ENCODE measurements at regions not wholly inside any gene's neighbourhood (a gene's known extent, or its start where the extent isn't known, plus 50 kb on each side); places are given as distances from the start of the nearest gene placed in this dataset.

DNA sequence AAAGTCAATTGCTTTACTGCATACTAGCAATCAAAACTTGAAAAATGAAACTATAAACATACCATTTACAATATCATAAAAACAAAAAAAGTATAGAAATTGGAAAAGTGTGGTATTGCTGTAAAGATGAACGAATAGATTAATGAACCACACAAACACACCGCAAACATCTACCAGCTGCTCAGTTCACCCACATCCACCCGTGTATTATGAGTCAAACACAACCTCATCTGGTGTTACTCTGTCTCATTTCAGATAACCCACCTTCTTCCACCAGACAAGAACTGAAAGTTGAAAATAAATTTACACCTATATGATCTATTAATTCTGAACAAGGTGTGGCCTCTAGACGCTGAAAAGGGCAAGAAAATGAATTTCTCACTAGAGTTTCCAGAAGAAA lies 53.3 kb downstream of the BLID start:
- H3K27me3 Mint-ChIP-seq (ENCODE audit: low read depth), result no peaks in the 10 kb centered on the region
- H3K27ac Mint-ChIP-seq (ENCODE audit: unreplicated experiment), result no peak overlapping the region
- H3K4me1 Mint-ChIP-seq (ENCODE audit: low read depth), result peaks cover 8% of the 10 kb centered on the region
- H3K4me3 Mint-ChIP-seq (ENCODE audit: unreplicated experiment), result no peak overlapping the region
- TF ChIP-seq, protein P1, sequence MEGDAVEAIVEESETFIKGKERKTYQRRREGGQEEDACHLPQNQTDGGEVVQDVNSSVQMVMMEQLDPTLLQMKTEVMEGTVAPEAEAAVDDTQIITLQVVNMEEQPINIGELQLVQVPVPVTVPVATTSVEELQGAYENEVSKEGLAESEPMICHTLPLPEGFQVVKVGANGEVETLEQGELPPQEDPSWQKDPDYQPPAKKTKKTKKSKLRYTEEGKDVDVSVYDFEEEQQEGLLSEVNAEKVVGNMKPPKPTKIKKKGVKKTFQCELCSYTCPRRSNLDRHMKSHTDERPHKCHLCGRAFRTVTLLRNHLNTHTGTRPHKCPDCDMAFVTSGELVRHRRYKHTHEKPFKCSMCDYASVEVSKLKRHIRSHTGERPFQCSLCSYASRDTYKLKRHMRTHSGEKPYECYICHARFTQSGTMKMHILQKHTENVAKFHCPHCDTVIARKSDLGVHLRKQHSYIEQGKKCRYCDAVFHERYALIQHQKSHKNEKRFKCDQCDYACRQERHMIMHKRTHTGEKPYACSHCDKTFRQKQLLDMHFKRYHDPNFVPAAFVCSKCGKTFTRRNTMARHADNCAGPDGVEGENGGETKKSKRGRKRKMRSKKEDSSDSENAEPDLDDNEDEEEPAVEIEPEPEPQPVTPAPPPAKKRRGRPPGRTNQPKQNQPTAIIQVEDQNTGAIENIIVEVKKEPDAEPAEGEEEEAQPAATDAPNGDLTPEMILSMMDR (IDR thresholded peaks at IDR 0.05), result no peak
- H3K36me3 Mint-ChIP-seq (ENCODE audit: low read depth), result peaks cover 25% of the 10 kb centered on the region
- DNase-seq (ENCODE audit: low spot score), result no peak
- H3K9me3 Mint-ChIP-seq (ENCODE audit: low read depth), result peaks cover 22% of the 10 kb centered on the region

GRCh38 chr11:122059565-122059964 lies 56.5 kb downstream of the BLID start:
- H3K4me1 Mint-ChIP-seq (ENCODE audit: low read depth), result no peaks in the 10 kb centered on the region
- peaks cover 19% of the 10 kb centered on the region for H3K9me3 Mint-ChIP-seq (ENCODE audit: low read depth)
- H3K4me3 Mint-ChIP-seq (ENCODE audit: unreplicated experiment), result no peak overlapping the region
- no peak overlapping the region for H3K27ac Mint-ChIP-seq (ENCODE audit: unreplicated experiment)
- H3K36me3 Mint-ChIP-seq (ENCODE audit: low read depth), result peaks cover 20% of the 10 kb centered on the region
- no peaks in the 10 kb centered on the region for H3K27me3 Mint-ChIP-seq (ENCODE audit: low read depth)
- TF ChIP-seq, protein P1 (IDR thresholded peaks at IDR 0.05), result no peak
- no peak for DNase-seq (ENCODE audit: low spot score)

DNA sequence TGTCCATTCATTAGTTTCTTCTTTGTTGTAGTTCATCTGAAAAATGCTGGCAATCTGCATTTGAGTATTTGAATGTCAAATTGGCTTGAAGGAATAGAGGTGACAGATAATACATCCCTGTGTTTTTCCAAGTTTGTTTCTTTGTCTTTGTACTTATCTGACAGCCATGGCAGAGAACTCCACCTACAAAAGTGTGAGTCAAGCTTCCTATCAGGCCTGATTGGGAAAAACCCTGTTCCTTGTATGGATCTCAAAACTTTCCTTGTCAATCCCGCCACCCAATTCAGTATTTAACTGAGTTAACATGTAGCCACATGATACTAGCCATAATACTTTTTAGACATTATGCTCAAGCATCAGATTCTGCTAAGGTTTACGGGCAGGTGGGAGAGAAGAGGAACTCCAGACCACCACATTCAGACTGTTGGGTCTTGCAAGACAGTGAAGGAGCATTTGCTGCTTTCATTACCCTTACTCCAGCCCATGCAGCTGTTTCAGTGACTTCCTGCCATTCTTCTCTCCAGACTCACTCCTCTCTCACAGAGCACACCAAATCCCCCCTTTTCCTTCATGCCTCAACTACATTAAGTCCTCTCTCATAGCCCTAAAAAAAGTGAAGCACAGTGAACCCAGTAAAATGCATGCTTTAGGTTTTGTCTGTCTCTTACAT lies 65.9 kb downstream of the BLID start:
- peaks cover 20% of the 10 kb centered on the region for H3K4me1 Mint-ChIP-seq (ENCODE audit: low read depth)
- H3K9me3 Mint-ChIP-seq (ENCODE audit: low read depth), result peaks cover 7% of the 10 kb centered on the region
- no peak overlapping the region for H3K27ac Mint-ChIP-seq (ENCODE audit: unreplicated experiment)
- no peak overlapping the region for H3K4me3 Mint-ChIP-seq (ENCODE audit: unreplicated experiment)
- TF ChIP-seq, protein P1 (IDR thresholded peaks at IDR 0.05), result no peak
- peaks cover 8% of the 10 kb centered on the region for H3K36me3 Mint-ChIP-seq (ENCODE audit: low read depth)
- DNase-seq (ENCODE audit: low spot score), result no peak
- H3K27me3 Mint-ChIP-seq (ENCODE audit: low read depth), result no peaks in the 10 kb centered on the region

DNA sequence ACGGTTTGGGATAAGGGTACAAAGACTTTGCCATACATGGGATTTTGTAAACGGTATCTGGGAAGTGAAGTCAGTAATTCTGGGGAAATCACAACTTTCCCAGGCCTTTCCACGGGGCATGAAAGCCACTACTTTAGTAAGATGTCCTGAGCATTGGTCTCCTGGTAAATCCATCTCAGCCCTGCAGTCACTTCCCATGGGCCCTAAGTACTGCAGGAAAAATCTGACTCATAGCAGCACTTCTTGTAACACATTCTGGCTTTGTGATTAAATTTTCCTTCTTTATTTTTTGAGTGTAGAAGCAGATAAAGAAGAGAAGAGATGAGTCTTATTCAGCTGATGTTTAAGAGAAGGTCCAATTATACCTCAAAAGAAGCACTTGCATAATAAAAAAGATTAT lies 67.6 kb downstream of the BLID start:
- H3K36me3 Mint-ChIP-seq (ENCODE audit: low read depth), result peaks cover 6% of the 10 kb centered on the region
- H3K4me1 Mint-ChIP-seq (ENCODE audit: low read depth), result peaks cover 23% of the 10 kb centered on the region
- TF ChIP-seq, protein P1 (IDR thresholded peaks at IDR 0.05), result no peak
- H3K27ac Mint-ChIP-seq (ENCODE audit: unreplicated experiment), result no peak overlapping the region
- H3K9me3 Mint-ChIP-seq (ENCODE audit: low read depth), result peaks cover 7% of the 10 kb centered on the region
- no peak overlapping the region for H3K4me3 Mint-ChIP-seq (ENCODE audit: unreplicated experiment)
- no peak for DNase-seq (ENCODE audit: low spot score)
- H3K27me3 Mint-ChIP-seq (ENCODE audit: low read depth), result no peaks in the 10 kb centered on the region

DNA sequence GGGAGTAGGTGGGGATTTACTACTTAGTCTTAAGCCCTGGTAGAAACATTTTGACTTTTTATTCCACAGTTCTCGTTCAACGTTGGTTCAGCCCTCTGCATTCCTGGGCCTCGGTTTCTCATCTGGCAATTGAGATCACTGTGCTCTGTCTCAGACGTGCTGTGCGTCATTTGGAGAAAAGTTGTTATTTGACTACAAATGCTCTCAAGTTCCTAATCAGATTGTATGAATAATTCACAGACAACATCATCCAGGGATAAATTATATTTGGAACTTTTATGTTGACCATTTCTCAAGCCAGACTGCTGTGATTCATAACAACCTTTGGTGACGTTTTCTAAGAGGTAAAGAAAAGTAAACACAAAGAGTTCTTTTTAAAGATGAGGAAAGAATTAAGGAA lies 69.2 kb downstream of the BLID start:
- DNase-seq (ENCODE audit: low spot score), result no peak
- TF ChIP-seq, protein P1 (IDR thresholded peaks at IDR 0.05), result no peak
- H3K36me3 Mint-ChIP-seq (ENCODE audit: low read depth), result peaks cover 4% of the 10 kb centered on the region
- H3K4me3 Mint-ChIP-seq (ENCODE audit: unreplicated experiment), result no peak overlapping the region
- no peaks in the 10 kb centered on the region for H3K27me3 Mint-ChIP-seq (ENCODE audit: low read depth)
- H3K27ac Mint-ChIP-seq (ENCODE audit: unreplicated experiment), result no peak overlapping the region
- peaks cover 23% of the 10 kb centered on the region for H3K4me1 Mint-ChIP-seq (ENCODE audit: low read depth)
- peaks cover 2% of the 10 kb centered on the region for H3K9me3 Mint-ChIP-seq (ENCODE audit: low read depth)

Data from chondrocyte (in vitro differentiated cells).